ENCODE measurements at regions not wholly inside any gene's neighbourhood (a gene's known extent, or its start where the extent isn't known, plus 50 kb on each side); places are given as distances from the start of the nearest gene placed in this dataset.

DNA sequence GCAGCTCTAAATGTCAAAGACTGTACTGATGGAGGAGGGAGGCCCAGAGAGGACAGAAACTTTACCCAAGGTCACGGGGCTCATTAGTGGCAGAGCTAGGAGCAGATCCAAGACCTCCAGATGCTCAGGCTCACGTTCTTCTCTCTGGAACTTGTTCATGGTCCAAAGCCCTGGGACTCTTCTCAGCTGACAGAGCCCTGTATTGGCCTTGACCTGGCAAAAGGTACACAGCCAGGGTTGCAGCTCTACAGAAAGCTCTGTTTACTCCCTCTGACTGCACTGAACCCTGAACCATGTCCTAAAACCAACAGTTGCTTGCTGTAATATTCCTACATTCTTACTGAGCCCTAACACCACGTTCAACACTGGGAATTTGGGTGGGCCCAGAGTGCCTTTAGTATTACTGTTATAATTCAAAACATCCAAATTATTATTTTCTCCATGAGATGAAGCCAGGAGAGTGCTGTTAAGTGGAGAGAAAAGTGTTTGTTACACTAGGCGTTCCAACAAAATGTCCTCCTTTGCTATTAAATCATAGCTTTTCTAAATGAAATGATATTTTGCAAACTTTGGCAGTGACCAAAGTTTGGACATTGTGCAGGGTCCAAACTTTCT, 602.4 kb upstream of the CLINT1 start (continued):
- TF ChIP-seq ZNF138 (CRISPR knock-in tag; IDR thresholded peaks at IDR 0.05; ENCODE audit: low read depth) (no peak), MEF2D (CRISPR knock-in tag; IDR thresholded peaks at IDR 0.05) (peak; percentile 88), THYN1 (CRISPR knock-in tag; IDR thresholded peaks at IDR 0.05; ENCODE audit: borderline replicate concordance, low read depth) (no peak), ZNF335 (CRISPR knock-in tag; IDR thresholded peaks at IDR 0.05) (peak; percentile 75; the same call in 1 of the 2 replicates), ADNP (CRISPR knock-in tag; IDR thresholded peaks at IDR 0.05) (no peak), PTBP1 (IDR thresholded peaks at IDR 0.05; ENCODE audit: low read depth, low read length, poor library complexity, severe bottlenecking) (no peak), RFXANK (CRISPR knock-in tag; IDR thresholded peaks at IDR 0.05) (no peak), ZFX (CRISPR knock-in tag; IDR thresholded peaks at IDR 0.05; ENCODE audit: low read depth) (0 out of 2 replicates have a peak, but pooled peaks have one; percentile 39), ZC3H13 (CRISPR knock-in tag; IDR thresholded peaks at IDR 0.05) (no peak), ARNTL (CRISPR knock-in tag; IDR thresholded peaks at IDR 0.05) (peak; percentile 88), ZNF878 (CRISPR knock-in tag; IDR thresholded peaks at IDR 0.05) (peak; percentile 87; the same call in 1 of the 2 replicates), ZNF460 (CRISPR knock-in tag; IDR thresholded peaks at IDR 0.05; ENCODE audit: borderline replicate concordance) (no peak; the same call in 1 of the 2 replicates), ZNF660 (CRISPR knock-in tag; IDR thresholded peaks at IDR 0.05; ENCODE audit: borderline replicate concordance, low read depth) (no peak), ZNF589 (CRISPR knock-in tag; conservative IDR thresholded peaks at IDR 0.05) (no peak; the same call in 1 of the 2 replicates), TARDBP (CRISPR knock-in tag; IDR thresholded peaks at IDR 0.05) (peak; percentile 97), MIER3 (CRISPR knock-in tag; IDR thresholded peaks at IDR 0.05; ENCODE audit: borderline replicate concordance) (peak; percentile 92), PHF5A (CRISPR knock-in tag; IDR thresholded peaks at IDR 0.05; ENCODE audit: low read depth, unreplicated experiment) (peak; percentile 95), ZNF430 (CRISPR knock-in tag; IDR thresholded peaks at IDR 0.05) (peak; percentile 80), NCOA1 (CRISPR knock-in tag; IDR thresholded peaks at IDR 0.05) (0 out of 2 replicates have a peak, but pooled peaks have one; percentile 33), ZFP1 (CRISPR knock-in tag; IDR thresholded peaks at IDR 0.05) (peak; percentile 100), TAF15 (IDR thresholded peaks at IDR 0.05; ENCODE audit: low read depth, low read length, poor library complexity, severe bottlenecking) (no peak), ZNF850 (CRISPR knock-in tag; conservative IDR thresholded peaks at IDR 0.05) (no peak), ZNF598 (CRISPR knock-in tag; IDR thresholded peaks at IDR 0.05; ENCODE audit: borderline replicate concordance) (no peak)
- TF ChIP-seq, protein P1, sequence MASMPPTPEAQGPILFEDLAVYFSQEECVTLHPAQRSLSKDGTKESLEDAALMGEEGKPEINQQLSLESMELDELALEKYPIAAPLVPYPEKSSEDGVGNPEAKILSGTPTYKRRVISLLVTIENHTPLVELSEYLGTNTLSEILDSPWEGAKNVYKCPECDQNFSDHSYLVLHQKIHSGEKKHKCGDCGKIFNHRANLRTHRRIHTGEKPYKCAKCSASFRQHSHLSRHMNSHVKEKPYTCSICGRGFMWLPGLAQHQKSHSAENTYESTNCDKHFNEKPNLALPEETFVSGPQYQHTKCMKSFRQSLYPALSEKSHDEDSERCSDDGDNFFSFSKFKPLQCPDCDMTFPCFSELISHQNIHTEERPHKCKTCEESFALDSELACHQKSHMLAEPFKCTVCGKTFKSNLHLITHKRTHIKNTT (CRISPR knock-in tag; IDR thresholded peaks at IDR 0.05), result no peak
- TF ChIP-seq, protein P2, sequence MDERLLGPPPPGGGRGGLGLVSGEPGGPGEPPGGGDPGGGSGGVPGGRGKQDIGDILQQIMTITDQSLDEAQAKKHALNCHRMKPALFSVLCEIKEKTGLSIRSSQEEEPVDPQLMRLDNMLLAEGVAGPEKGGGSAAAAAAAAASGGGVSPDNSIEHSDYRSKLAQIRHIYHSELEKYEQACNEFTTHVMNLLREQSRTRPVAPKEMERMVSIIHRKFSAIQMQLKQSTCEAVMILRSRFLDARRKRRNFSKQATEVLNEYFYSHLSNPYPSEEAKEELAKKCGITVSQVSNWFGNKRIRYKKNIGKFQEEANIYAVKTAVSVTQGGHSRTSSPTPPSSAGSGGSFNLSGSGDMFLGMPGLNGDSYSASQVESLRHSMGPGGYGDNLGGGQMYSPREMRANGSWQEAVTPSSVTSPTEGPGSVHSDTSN (CRISPR knock-in tag; IDR thresholded peaks at IDR 0.05), result 0 out of 2 replicates have a peak, but pooled peaks have one; percentile 23
- TF ChIP-seq, protein P3, sequence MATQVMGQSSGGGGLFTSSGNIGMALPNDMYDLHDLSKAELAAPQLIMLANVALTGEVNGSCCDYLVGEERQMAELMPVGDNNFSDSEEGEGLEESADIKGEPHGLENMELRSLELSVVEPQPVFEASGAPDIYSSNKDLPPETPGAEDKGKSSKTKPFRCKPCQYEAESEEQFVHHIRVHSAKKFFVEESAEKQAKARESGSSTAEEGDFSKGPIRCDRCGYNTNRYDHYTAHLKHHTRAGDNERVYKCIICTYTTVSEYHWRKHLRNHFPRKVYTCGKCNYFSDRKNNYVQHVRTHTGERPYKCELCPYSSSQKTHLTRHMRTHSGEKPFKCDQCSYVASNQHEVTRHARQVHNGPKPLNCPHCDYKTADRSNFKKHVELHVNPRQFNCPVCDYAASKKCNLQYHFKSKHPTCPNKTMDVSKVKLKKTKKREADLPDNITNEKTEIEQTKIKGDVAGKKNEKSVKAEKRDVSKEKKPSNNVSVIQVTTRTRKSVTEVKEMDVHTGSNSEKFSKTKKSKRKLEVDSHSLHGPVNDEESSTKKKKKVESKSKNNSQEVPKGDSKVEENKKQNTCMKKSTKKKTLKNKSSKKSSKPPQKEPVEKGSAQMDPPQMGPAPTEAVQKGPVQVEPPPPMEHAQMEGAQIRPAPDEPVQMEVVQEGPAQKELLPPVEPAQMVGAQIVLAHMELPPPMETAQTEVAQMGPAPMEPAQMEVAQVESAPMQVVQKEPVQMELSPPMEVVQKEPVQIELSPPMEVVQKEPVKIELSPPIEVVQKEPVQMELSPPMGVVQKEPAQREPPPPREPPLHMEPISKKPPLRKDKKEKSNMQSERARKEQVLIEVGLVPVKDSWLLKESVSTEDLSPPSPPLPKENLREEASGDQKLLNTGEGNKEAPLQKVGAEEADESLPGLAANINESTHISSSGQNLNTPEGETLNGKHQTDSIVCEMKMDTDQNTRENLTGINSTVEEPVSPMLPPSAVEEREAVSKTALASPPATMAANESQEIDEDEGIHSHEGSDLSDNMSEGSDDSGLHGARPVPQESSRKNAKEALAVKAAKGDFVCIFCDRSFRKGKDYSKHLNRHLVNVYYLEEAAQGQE (IDR thresholded peaks at IDR 0.05; ENCODE audit: borderline replicate concordance in 1 of 2, low read depth in 1 of 2, low read length in 2 of 2), result peak in 1 of 2 experiments; percentile 45; a peak in 1 of 4 replicates
